Calu3 (cell line): ENCODE measurements at regions not wholly inside any gene's neighbourhood (a gene's known extent, or its start where the extent isn't known, plus 50 kb on each side); places are given as distances from the start of the nearest gene placed in this dataset.

Source experiments
- BruUV-seq: library from RNA; stranded (reverse); fragments of 400-500 nt; replicated peaks from 2 replicates; lab custom pipeline; 2021; lab: Mats Ljungman, UMichigan
- CTCF ChIA-PET: fragments of 300-600 bp; sonication (Branson Sonifier 250); formaldehyde crosslinking; loops from one replicate; lab custom pipeline; 2022; ENCODE audit warnings: antibody characterized with exemption; lab: Charles Lee
- DNase-seq: peaks from one replicate; pipeline ENCODE4 v3.0.0; 2022
- H3K27ac Mint-ChIP-seq: one replicate; pipeline ENCODE4 v1.8.0; 2022; ENCODE audit warnings: mixed read lengths; ENCODE audit not compliant: unreplicated experiment
- H3K27me3 Mint-ChIP-seq: one replicate; pipeline ENCODE4 v1.8.0; 2022; ENCODE audit warnings: mixed read lengths; ENCODE audit not compliant: unreplicated experiment
- H3K36me3 Mint-ChIP-seq: one replicate; pipeline ENCODE4 v1.8.0; 2022; ENCODE audit warnings: mild to moderate bottlenecking, moderate library complexity, mixed read lengths; ENCODE audit not compliant: insufficient read depth, unreplicated experiment
- H3K4me1 Mint-ChIP-seq: one replicate; pipeline ENCODE4 v1.8.0; 2022; ENCODE audit warnings: mild to moderate bottlenecking, low read depth, mixed read lengths; ENCODE audit not compliant: unreplicated experiment
- H3K4me3 Mint-ChIP-seq: one replicate; pipeline ENCODE4 v1.8.0; 2022; ENCODE audit warnings: mild to moderate bottlenecking, low read depth, moderate library complexity, mixed read lengths; ENCODE audit not compliant: unreplicated experiment
- H3K9me3 Mint-ChIP-seq: one replicate; pipeline ENCODE4 v1.8.0; 2022; ENCODE audit warnings: low read depth, mixed read lengths; ENCODE audit not compliant: unreplicated experiment
- intact Hi-C: fragments of 100-400 bp; cut with micrococcal nuclease; formaldehyde crosslinking; loops from one replicate; pipeline ENCODE4 v1.10.0; 2022; ENCODE audit not compliant: unreplicated experiment
- TF ChIP-seq, protein P1 (sequence below): fragments of 200-600 bp; IDR thresholded peaks from one replicate; pipeline ENCODE4 v1.8.0; 2022; ENCODE audit warnings: antibody characterized with exemption; ENCODE audit not compliant: unreplicated experiment

DNA sequence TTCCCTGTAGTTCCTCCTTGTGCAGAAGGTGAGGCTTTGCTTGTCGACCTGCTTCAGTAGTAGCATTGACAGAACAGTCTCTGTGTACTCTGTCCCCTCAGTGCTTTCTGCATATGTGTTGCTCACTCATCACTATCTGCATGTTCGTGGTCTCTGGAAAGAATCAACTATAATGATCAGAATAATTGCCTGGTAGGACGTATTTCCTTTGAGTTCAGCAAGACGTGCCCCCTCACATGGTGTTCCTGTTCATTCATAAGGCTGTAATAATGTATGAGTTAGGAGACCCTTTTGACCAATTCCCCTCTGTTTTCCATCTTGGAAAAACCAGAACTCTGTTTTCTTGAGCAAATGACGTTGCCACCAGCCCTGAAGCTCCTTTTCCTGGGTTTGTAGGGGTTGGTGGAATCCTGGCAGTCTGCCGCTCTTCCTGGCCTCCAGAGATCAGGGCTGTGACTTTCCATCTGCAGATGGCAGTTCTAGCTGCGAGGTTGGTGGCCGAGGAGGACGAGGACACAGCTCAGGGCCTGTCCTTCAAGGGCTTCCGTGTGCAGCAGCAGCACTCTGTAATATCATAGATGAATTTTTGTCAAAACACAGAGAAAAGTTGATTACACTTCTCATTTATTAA is 61.9 kb downstream of the EXOSC2 start:
- BruUV-seq, result no TSS peak
- H3K27me3 Mint-ChIP-seq, result no peaks in the 10 kb centered on the region

DNA sequence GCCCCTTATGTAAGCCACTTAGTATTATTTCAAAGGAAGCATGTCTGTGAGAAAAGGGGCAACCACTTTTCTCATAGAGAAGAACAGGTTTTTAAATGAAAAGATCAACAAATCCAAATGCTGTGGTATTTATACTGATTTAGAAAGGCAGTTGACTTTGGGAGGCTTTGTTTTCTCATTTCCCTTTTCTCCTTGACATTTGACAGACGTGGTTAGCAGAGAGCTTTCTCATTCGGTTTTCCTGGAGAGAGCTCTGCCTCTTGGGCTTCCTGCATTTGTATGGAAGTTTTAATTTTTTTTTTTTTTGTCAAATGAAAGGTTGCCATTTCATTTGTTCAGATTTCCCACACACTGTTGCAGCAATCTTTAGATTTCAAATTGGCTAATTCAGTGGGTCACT is 62.5 kb downstream of the EXOSC2 start:
- Mint-ChIP-seq H3K9me3 (no peaks in the 10 kb centered on the region), H3K4me3 (no peak overlapping the region), H3K4me1 (no peaks in the 10 kb centered on the region), H3K36me3 (no peaks in the 10 kb centered on the region), H3K27me3 (no peaks in the 10 kb centered on the region), H3K27ac (no peak overlapping the region)
- BruUV-seq, result no TSS peak
- CTCF ChIA-PET, result no interaction called here
- TF ChIP-seq, protein P1, sequence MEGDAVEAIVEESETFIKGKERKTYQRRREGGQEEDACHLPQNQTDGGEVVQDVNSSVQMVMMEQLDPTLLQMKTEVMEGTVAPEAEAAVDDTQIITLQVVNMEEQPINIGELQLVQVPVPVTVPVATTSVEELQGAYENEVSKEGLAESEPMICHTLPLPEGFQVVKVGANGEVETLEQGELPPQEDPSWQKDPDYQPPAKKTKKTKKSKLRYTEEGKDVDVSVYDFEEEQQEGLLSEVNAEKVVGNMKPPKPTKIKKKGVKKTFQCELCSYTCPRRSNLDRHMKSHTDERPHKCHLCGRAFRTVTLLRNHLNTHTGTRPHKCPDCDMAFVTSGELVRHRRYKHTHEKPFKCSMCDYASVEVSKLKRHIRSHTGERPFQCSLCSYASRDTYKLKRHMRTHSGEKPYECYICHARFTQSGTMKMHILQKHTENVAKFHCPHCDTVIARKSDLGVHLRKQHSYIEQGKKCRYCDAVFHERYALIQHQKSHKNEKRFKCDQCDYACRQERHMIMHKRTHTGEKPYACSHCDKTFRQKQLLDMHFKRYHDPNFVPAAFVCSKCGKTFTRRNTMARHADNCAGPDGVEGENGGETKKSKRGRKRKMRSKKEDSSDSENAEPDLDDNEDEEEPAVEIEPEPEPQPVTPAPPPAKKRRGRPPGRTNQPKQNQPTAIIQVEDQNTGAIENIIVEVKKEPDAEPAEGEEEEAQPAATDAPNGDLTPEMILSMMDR, result no peak
- intact Hi-C loops, result no loop called here
- DNase-seq, result no peak

More for the DNA sequence above, 61.9 kb downstream of the EXOSC2 start:
- TF ChIP-seq, protein P1, result no peak
- Mint-ChIP-seq H3K27ac (no peak overlapping the region), H3K9me3 (no peaks in the 10 kb centered on the region), H3K4me3 (no peak overlapping the region), H3K36me3 (no peaks in the 10 kb centered on the region), H3K4me1 (no peaks in the 10 kb centered on the region)
- intact Hi-C loops, result no loop called here
- DNase-seq, result no peak
- CTCF ChIA-PET, result no interaction called here

DNA sequence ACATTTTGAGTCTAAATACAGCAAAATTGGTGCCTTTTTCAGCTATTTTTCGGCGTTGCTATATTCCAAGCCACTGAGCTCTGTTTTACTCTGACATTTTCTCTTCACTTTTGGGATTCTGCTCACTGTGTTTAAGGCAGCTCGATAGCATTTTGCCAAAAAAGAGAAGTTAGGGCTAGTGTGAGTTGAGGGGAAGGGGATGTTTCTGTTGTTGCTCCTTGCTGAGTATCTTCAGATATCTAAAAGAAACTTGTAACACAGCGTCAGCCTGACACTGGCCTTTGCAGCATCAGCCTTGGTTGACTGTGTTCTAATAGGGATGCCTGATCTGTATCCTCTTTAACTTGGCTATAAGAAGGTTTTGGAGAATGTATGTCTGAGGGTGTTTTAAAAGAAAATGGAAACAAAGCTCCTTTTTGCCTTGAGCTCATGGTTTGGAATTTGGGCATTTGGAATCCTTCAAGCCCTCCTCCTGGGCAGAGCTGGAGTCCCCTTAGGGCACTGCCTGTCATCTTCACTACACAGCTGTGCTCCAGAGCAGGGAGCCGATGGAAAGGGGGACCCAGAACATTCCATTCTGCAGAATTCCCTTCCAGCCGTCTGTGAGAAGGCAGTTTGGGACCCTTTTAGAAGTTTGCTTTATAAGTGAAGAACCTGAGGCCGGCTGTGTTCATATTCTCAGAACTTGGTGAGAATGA is 63.0 kb downstream of the EXOSC2 start:
- Mint-ChIP-seq H3K27me3 (no peaks in the 10 kb centered on the region), H3K27ac (no peak overlapping the region), H3K4me1 (no peaks in the 10 kb centered on the region), H3K36me3 (no peaks in the 10 kb centered on the region), H3K9me3 (no peaks in the 10 kb centered on the region), H3K4me3 (no peak overlapping the region)
- intact Hi-C loops, result no loop called here
- TF ChIP-seq, protein P1, result no peak
- CTCF ChIA-PET, result interaction anchor here (0.5 to 0.7 kb wide), 4 partner anchors 28 to 971 kb away, joined by 3 to 5 read pairs (median 4); no protein-coding TSS in a partner anchor
- BruUV-seq, result no TSS peak
- DNase-seq, result no peak

GRCh38 chr9:130759738-130760137 is 66.2 kb downstream of the EXOSC2 start:
- H3K27ac Mint-ChIP-seq, result no peak overlapping the region
- no peak for DNase-seq
- H3K9me3 Mint-ChIP-seq, result no peaks in the 10 kb centered on the region
- no peaks in the 10 kb centered on the region for H3K4me1 Mint-ChIP-seq
- TF ChIP-seq, protein P1, result no peak
- intact Hi-C loops, result no loop called here
- CTCF ChIA-PET, result interaction anchor here (0.6 kb wide), 1 partner anchor 31 kb away, joined by 4 read pairs; no protein-coding TSS in a partner anchor
- no peak overlapping the region for H3K4me3 Mint-ChIP-seq
- no TSS peak for BruUV-seq
- no peaks in the 10 kb centered on the region for H3K27me3 Mint-ChIP-seq
- H3K36me3 Mint-ChIP-seq, result no peaks in the 10 kb centered on the region
